IMR-90 (cell line): ENCODE measurements at regions not wholly inside any gene's neighbourhood (a gene's known extent, or its start where the extent isn't known, plus 50 kb on each side); places are given as distances from the start of the nearest gene placed in this dataset.

ENCODE experiments used
- ATAC-seq: fragments of 200-7000 bp; cut with Tn5 transposase; 2 replicates; pipeline ENCODE4 v1.9.1; 2020; ENCODE audit warnings: low read depth, mild to moderate bottlenecking, moderate library complexity
- BruUV-seq: library from RNA; stranded (reverse); fragments of 400-500 nt; replicated peaks from 2 replicates; lab custom pipeline; 2021; lab: Mats Ljungman, UMichigan
- CTCF ChIA-PET: fragments of 300-600 bp; formaldehyde crosslinking; extraction: SDS; loops from one replicate; lab custom pipeline; 2021; ENCODE audit warnings: antibody characterized with exemption; lab: Yijun Ruan, JAX
- POLR2A ChIA-PET: fragments of 300-600 bp; sonication (Branson Sonifier 250); formaldehyde crosslinking; loops from one replicate; lab custom pipeline; 2022; ENCODE audit warnings: antibody characterized with exemption; ENCODE audit not compliant: unreplicated experiment; lab: Charles Lee
- DNase-seq: peaks from one replicate; pipeline ENCODE4 v3.0.0; 2013
- H2AFZ ChIP-seq: replicated peaks from 2 replicates; pipeline ENCODE3; 2013; ENCODE audit warnings: low read length, mild to moderate bottlenecking; ENCODE audit not compliant: poor library complexity
- H2AK5ac ChIP-seq: 2 replicates; pipeline ENCODE4 v1.6.1; 2013; ENCODE audit warnings: low read depth, low read length, inconsistent platforms
- H2AK9ac ChIP-seq: replicated peaks from 2 replicates; pipeline ENCODE3; 2013; ENCODE audit warnings: mild to moderate bottlenecking, low read depth, low read length, moderate library complexity; ENCODE audit not compliant: poor library complexity
- H2BK120ac ChIP-seq: 2 replicates; pipeline ENCODE4 v1.6.1; 2013; ENCODE audit warnings: low read depth, low read length, inconsistent platforms
- H2BK15ac ChIP-seq: 3 replicates; pipeline ENCODE4 v1.6.1; 2013; ENCODE audit warnings: low read depth, low read length, inconsistent platforms
- H2BK20ac ChIP-seq: 2 replicates; pipeline ENCODE4 v1.6.1; 2013; ENCODE audit warnings: low read depth, mild to moderate bottlenecking, inconsistent platforms, low read length, moderate library complexity
- H2BK5ac ChIP-seq: 2 replicates; pipeline ENCODE4 v1.6.1; 2013; ENCODE audit warnings: mild to moderate bottlenecking, low read depth, low read length, inconsistent platforms; ENCODE audit not compliant: poor library complexity, severe bottlenecking
- H3K14ac ChIP-seq: replicated peaks from 2 replicates; pipeline ENCODE4 v1.6.1; 2013; ENCODE audit warnings: low read depth, low read length, inconsistent platforms
- H3K18ac ChIP-seq: 2 replicates; pipeline ENCODE4 v1.6.1; 2013; ENCODE audit warnings: low read depth, low read length, control low read depth
- H3K23ac ChIP-seq: 2 replicates; pipeline ENCODE4 v1.6.1; 2013; ENCODE audit warnings: low read depth, low read length, inconsistent platforms
- H3K27ac ChIP-seq: 2 replicates; pipeline ENCODE4 v1.5.1; 2013; ENCODE audit warnings: mild to moderate bottlenecking, control low read depth, low read length; ENCODE audit not compliant: insufficient read depth
- H3K27me3 ChIP-seq: 2 replicates; pipeline ENCODE4 v1.6.1; 2013; ENCODE audit warnings: low read length; ENCODE audit not compliant: control insufficient read depth, insufficient read depth
- H3K36me3 ChIP-seq: 2 replicates; pipeline ENCODE4 v1.6.1; 2013; ENCODE audit warnings: low read length, mixed read lengths; ENCODE audit not compliant: control insufficient read depth, insufficient read depth
- H3K4ac ChIP-seq: 2 replicates; pipeline ENCODE4 v1.6.1; 2013; ENCODE audit warnings: low read depth, low read length, inconsistent platforms
- H3K4me1 ChIP-seq: 2 replicates; pipeline ENCODE4 v1.6.1; 2013; ENCODE audit warnings: low read length, mixed read lengths; ENCODE audit not compliant: control insufficient read depth, insufficient read depth
- H3K4me2 ChIP-seq: 2 replicates; pipeline ENCODE4 v1.6.1; 2013; ENCODE audit warnings: low read depth, mild to moderate bottlenecking, control low read depth, low read length, moderate library complexity
- H3K4me3 ChIP-seq: 2 replicates; pipeline ENCODE4 v1.5.1; 2013; ENCODE audit warnings: low read depth, mild to moderate bottlenecking, control low read depth, low read length, moderate library complexity; ENCODE audit not compliant: insufficient read depth
- H3K56ac ChIP-seq: 2 replicates; pipeline ENCODE4 v1.6.1; 2013; ENCODE audit warnings: low read length, inconsistent platforms; ENCODE audit not compliant: insufficient read depth; ENCODE audit errors: extremely low read depth
- H3K79me1 ChIP-seq, 2 experiments: 2 replicates each; pipeline ENCODE4 v1.6.1; 2013; ENCODE audit warnings: low read length in 2 of 2, inconsistent platforms in 1 of 2, low read depth in 1 of 2
- H3K9ac ChIP-seq: 2 replicates; pipeline ENCODE4 v1.6.1; 2013; ENCODE audit warnings: low read depth, low read length, control low read depth
- H3K9me1 ChIP-seq: 2 replicates; pipeline ENCODE4 v1.6.1; 2013; ENCODE audit warnings: low read length, inconsistent platforms; ENCODE audit not compliant: insufficient read depth
- H3K9me3 ChIP-seq: 2 replicates; pipeline ENCODE4 v1.6.1; 2013; ENCODE audit warnings: low read length; ENCODE audit not compliant: control insufficient read depth, insufficient read depth
- H4K20me1 ChIP-seq: 2 replicates; pipeline ENCODE4 v1.6.1; 2013; ENCODE audit warnings: low read length, inconsistent platforms; ENCODE audit not compliant: insufficient read depth
- H4K5ac ChIP-seq: 2 replicates; pipeline ENCODE4 v1.6.1; 2013; ENCODE audit warnings: mild to moderate bottlenecking, low read depth, low read length, control low read depth
- H4K8ac ChIP-seq, 2 experiments: 2 replicates each; pipeline ENCODE4 v1.6.1; 2013; ENCODE audit warnings: low read depth in 2 of 2, low read length in 2 of 2, control low read depth in 1 of 2, inconsistent platforms in 1 of 2
- H4K91ac ChIP-seq: 2 replicates; pipeline ENCODE4 v1.6.1; 2013; ENCODE audit warnings: low read depth, low read length, inconsistent platforms; ENCODE audit not compliant: insufficient read depth
- MAFK ChIP-seq: IDR thresholded peaks from 2 replicates; pipeline ENCODE4 v1.6.1; 2012; ENCODE audit warnings: low read depth, low read length, improper control_type of control experiment
- WGBS, 2 experiments: methylation state at CpG; one replicate each; pipeline versions ENCODE4 v1.1.5 to v1.1.7; 2013; ENCODE audit warnings: missing lambda C conversion rate in 2 of 2; ENCODE audit not compliant: insufficient read length in 1 of 2; ENCODE audit errors: extremely low coverage in 2 of 2; 5-methylcytosine and 5-hydroxymethylcytosine counted together
- dilution Hi-C: fragments of 300-500 bp; cut with HindIII; formaldehyde crosslinking; loops from one replicate; pipeline ENCODE4 v1.14.3; 2018; ENCODE audit warnings: low sequenced_read_pairs; ENCODE audit not compliant: unreplicated experiment
- in situ Hi-C: fragments of 300-500 bp; cut with MboI; formaldehyde crosslinking; loops from 3 replicates; pipeline ENCODE4 v1.14.3; 2019; ENCODE audit warnings: low sequenced_read_pairs, inconsistent platforms, mixed read lengths
- intact Hi-C: fragments of 100-400 bp; cut with micrococcal nuclease; formaldehyde crosslinking; loops from 2 replicates; pipeline ENCODE4 v1.10.0; 2022

- H2BK15ac ChIP-seq = no peak overlapping the region
- no peak overlapping the region for H3K27ac ChIP-seq
- no peak overlapping the region for H3K18ac ChIP-seq
- H3K9ac ChIP-seq = no peak overlapping the region
- WGBS, 2 experiments = 100% methylated on average over 3 of the region's 8 CpGs; no CpG with 5 or more reads in 1 of the 2 experiments
- ChIA-PET POLR2A (no interaction called here), CTCF (no interaction called here)
- no peak overlapping the region for H4K91ac ChIP-seq
- H3K4ac ChIP-seq = no peak overlapping the region
- DNase-seq (no peak), ATAC-seq (no peak)
- no peak overlapping the region for H2BK5ac ChIP-seq
- no peak overlapping the region for H2BK120ac ChIP-seq
- H3K56ac ChIP-seq = no peak overlapping the region
- no peak overlapping the region for H2AK9ac ChIP-seq
- no peaks in the 10 kb centered on the region for H3K9me1 ChIP-seq
- no peak overlapping the region for H3K4me2 ChIP-seq
- H4K8ac ChIP-seq = no peak overlapping the region
- TF ChIP-seq MAFK = no peak
- no peak overlapping the region for H3K23ac ChIP-seq
- dilution Hi-C loops (no loop called here), intact Hi-C loops (no loop called here), in situ Hi-C loops (no loop called here)
- H3K4me3 ChIP-seq = no peak overlapping the region
- no peaks in the 10 kb centered on the region for H3K4me1 ChIP-seq
- H2BK20ac ChIP-seq = no peak overlapping the region
- no peaks in the 10 kb centered on the region for H4K20me1 ChIP-seq
- H4K5ac ChIP-seq = no peak overlapping the region
- no peaks in the 10 kb centered on the region; the same call in 1 of the 2 replicates for H3K27me3 ChIP-seq
- BruUV-seq = no TSS peak
- H3K36me3 ChIP-seq = no peaks in the 10 kb centered on the region
- no peaks in the 10 kb centered on the region for H3K9me3 ChIP-seq
- H3K79me1 ChIP-seq = no peaks in the 10 kb centered on the region
- H3K14ac ChIP-seq = no peak overlapping the region
- no peak overlapping the region for H2AK5ac ChIP-seq
- H2AFZ ChIP-seq = no peak overlapping the region
These were observed 76.6 kb downstream of the LRRC30 start for GRCh38 chr18:7307526-7307925.
